Lower lobe of right lung (tissue), 2 donors: ENCODE measurements at regions not wholly inside any gene's neighbourhood (a gene's known extent, or its start where the extent isn't known, plus 50 kb on each side); places are given as distances from the start of the nearest gene placed in this dataset.

Source experiments
- ATAC-seq, 2 donors: fragments of 200-7000 bp; cut with Tn5 transposase; one replicate each; pipeline ENCODE4 v1.9.1; 2020 to 2022; ENCODE audit warnings: mild to moderate bottlenecking in 2 of 2, moderate library complexity in 2 of 2
- DNase-seq: peaks from one replicate; pipeline ENCODE4 v3.0.0-alpha.2; 2020
- H3K27ac ChIP-seq: fragments of 200-600 bp; one replicate; pipeline ENCODE4 v1.8.0; 2022
- H3K27me3 ChIP-seq: fragments of 200-600 bp; one replicate; pipeline ENCODE4 v1.8.0; 2022; ENCODE audit warnings: low read depth
- H3K36me3 ChIP-seq: fragments of 200-600 bp; one replicate; pipeline ENCODE4 v1.8.0; 2022; ENCODE audit warnings: mild to moderate bottlenecking
- H3K4me1 ChIP-seq: fragments of 200-600 bp; one replicate; pipeline ENCODE4 v1.8.0; 2022
- H3K4me3 ChIP-seq: fragments of 200-600 bp; one replicate; pipeline ENCODE4 v1.8.0; 2022; ENCODE audit warnings: mild to moderate bottlenecking
- H3K9me3 ChIP-seq: fragments of 200-600 bp; one replicate; pipeline ENCODE4 v1.8.0; 2022
- CTCF ChIP-seq: fragments of 200-600 bp; IDR thresholded peaks from one replicate; pipeline ENCODE4 v1.8.0; 2022; ENCODE audit warnings: antibody characterized with exemption, mild to moderate bottlenecking
- intact Hi-C: fragments of 100-400 bp; cut with DNase I; formaldehyde crosslinking; loops from one replicate; pipeline ENCODE4 v1.11.0; 2022
- donor health status: DM: no; HTN: yes; CAD: no; lungs with severe emphysema.

- Histone ChIP-seq H3K9me3 (no peaks in the 10 kb centered on the region), H3K27ac (no peak overlapping the region), H3K27me3 (no peaks in the 10 kb centered on the region), H3K4me3 (no peak overlapping the region), H3K36me3 (no peaks in the 10 kb centered on the region), H3K4me1 (no peaks in the 10 kb centered on the region)
- no peak for ATAC-seq
- intact Hi-C loops = no loop called here
- no peak for TF ChIP-seq CTCF
- DNase-seq = no peak
Observed at GRCh38 chr12:128178565-128178964, 88.4 kb upstream of the TMEM132C start.

- TF ChIP-seq CTCF = no peak
- H3K4me1 ChIP-seq = no peaks in the 10 kb centered on the region
- no peaks in the 10 kb centered on the region for H3K36me3 ChIP-seq
- intact Hi-C loops = no loop called here
- H3K9me3 ChIP-seq = no peaks in the 10 kb centered on the region
- no peak overlapping the region for H3K27ac ChIP-seq
- DNase-seq (no peak), ATAC-seq (no peak)
- H3K4me3 ChIP-seq = no peak overlapping the region
- no peaks in the 10 kb centered on the region for H3K27me3 ChIP-seq
Observed at GRCh38 chr12:128178966-128179365, 88.0 kb upstream of the TMEM132C start.

- no peaks in the 10 kb centered on the region for H3K27me3 ChIP-seq
- no peaks in the 10 kb centered on the region for H3K9me3 ChIP-seq
- intact Hi-C loops = no loop called here
- H3K4me1 ChIP-seq = no peaks in the 10 kb centered on the region
- ATAC-seq (no peak), DNase-seq (no peak)
- no peak for TF ChIP-seq CTCF
- no peaks in the 10 kb centered on the region for H3K36me3 ChIP-seq
- no peak overlapping the region for H3K27ac ChIP-seq
- H3K4me3 ChIP-seq = no peak overlapping the region
Observed at GRCh38 chr12:128180166-128180565, 86.8 kb upstream of the TMEM132C start.

- Histone ChIP-seq H3K9me3 (no peaks in the 10 kb centered on the region), H3K36me3 (no peaks in the 10 kb centered on the region), H3K27me3 (no peaks in the 10 kb centered on the region), H3K4me3 (no peak overlapping the region), H3K27ac (no peak overlapping the region), H3K4me1 (no peaks in the 10 kb centered on the region)
- TF ChIP-seq CTCF = no peak
- DNase-seq = no peak
- intact Hi-C loops = no loop called here
- peak in 1 of 2 donors; percentile 15 for ATAC-seq
Observed at GRCh38 chr12:128190052-128190451, 76.9 kb upstream of the TMEM132C start.

- Histone ChIP-seq H3K9me3 (no peaks in the 10 kb centered on the region), H3K27ac (no peak overlapping the region), H3K36me3 (no peaks in the 10 kb centered on the region), H3K4me1 (no peaks in the 10 kb centered on the region), H3K27me3 (no peaks in the 10 kb centered on the region), H3K4me3 (no peak overlapping the region)
- intact Hi-C loops = no loop called here
- ATAC-seq (no peak), DNase-seq (no peak)
- peak; percentile 15 for TF ChIP-seq CTCF
Observed at GRCh38 chr12:128190614-128191013, 76.4 kb upstream of the TMEM132C start.

GRCh38 chr12:128191380-128191779 lies 75.6 kb upstream of the TMEM132C start:
- Histone ChIP-seq H3K27me3 (peaks cover 4% of the 10 kb centered on the region), H3K27ac (no peak overlapping the region), H3K9me3 (no peaks in the 10 kb centered on the region), H3K4me1 (no peaks in the 10 kb centered on the region), H3K36me3 (no peaks in the 10 kb centered on the region), H3K4me3 (no peak overlapping the region)
- DNase-seq (no peak), ATAC-seq (no peak)
- intact Hi-C loops = no loop called here
- no peak for TF ChIP-seq CTCF
